Colonic mucosa (tissue), 4 donors: ENCODE measurements at regions not wholly inside any gene's neighbourhood (a gene's known extent, or its start where the extent isn't known, plus 50 kb on each side); places are given as distances from the start of the nearest gene placed in this dataset.

Source experiments
- DNase-seq: peaks from one replicate; pipeline ENCODE4 v3.0.0-alpha.2; 2020
- H3K27ac ChIP-seq: fragments of 200-600 bp; one replicate; pipeline ENCODE4 v1.8.0; 2021
- H3K27me3 ChIP-seq: fragments of 200-600 bp; one replicate; pipeline ENCODE4 v1.8.0; 2021
- H3K36me3 ChIP-seq: fragments of 200-600 bp; one replicate; pipeline ENCODE4 v1.8.0; 2021
- H3K4me1 ChIP-seq: fragments of 200-600 bp; one replicate; pipeline ENCODE4 v1.8.0; 2021; ENCODE audit warnings: mild to moderate bottlenecking
- H3K4me3 ChIP-seq: fragments of 200-600 bp; one replicate; pipeline ENCODE4 v1.8.0; 2021
- H3K9ac ChIP-seq, 2 donors: one replicate each; pipeline ENCODE4 v1.7.0; 2013; ENCODE audit warnings: control low read depth in 2 of 2, low read depth in 2 of 2, low read length in 2 of 2
- H3K9me3 ChIP-seq: fragments of 200-600 bp; one replicate; pipeline ENCODE4 v1.8.0; 2021
- CTCF ChIP-seq: fragments of 200-600 bp; IDR thresholded peaks from one replicate; pipeline ENCODE4 v1.8.0; 2022; ENCODE audit warnings: antibody characterized with exemption, mild to moderate bottlenecking
- intact Hi-C: fragments of 100-400 bp; cut with DNase I; formaldehyde crosslinking; loops from one replicate; pipeline ENCODE4 v1.14.1; 2022
- donor health status: healthy.
- donor health status: DM: no; HTN: no; CAD: no.
- donor health status: DM: no; HTN: no; CAD: no.

GRCh38 chr10:62688971-62689700 lies 115.4 kb upstream of the ADO start:
- H3K27ac ChIP-seq = no peak overlapping the region
- H3K27me3 ChIP-seq = no peaks in the 10 kb centered on the region
- DNase-seq = no peak
- intact Hi-C loops = no loop called here
- no peak for TF ChIP-seq CTCF
- H3K9me3 ChIP-seq = no peaks in the 10 kb centered on the region
- no peaks in the 10 kb centered on the region for H3K36me3 ChIP-seq
- H3K9ac ChIP-seq = no peak overlapping the region
- H3K4me1 ChIP-seq = no peaks in the 10 kb centered on the region
- H3K4me3 ChIP-seq = no peak overlapping the region

- Histone ChIP-seq H3K4me1 (no peaks in the 10 kb centered on the region), H3K9me3 (no peaks in the 10 kb centered on the region), H3K4me3 (no peak overlapping the region), H3K9ac (no peak overlapping the region), H3K27ac (no peak overlapping the region), H3K27me3 (no peaks in the 10 kb centered on the region), H3K36me3 (no peaks in the 10 kb centered on the region)
- TF ChIP-seq CTCF = no peak
- no peak for DNase-seq
- intact Hi-C loops = no loop called here
These were observed 114.8 kb upstream of the ADO start for GRCh38 chr10:62689712-62690111.

GRCh38 chr10:62690703-62691102 lies 113.8 kb upstream of the ADO start:
- no peak overlapping the region for H3K27ac ChIP-seq
- H3K9ac ChIP-seq = no peak overlapping the region
- no peaks in the 10 kb centered on the region for H3K9me3 ChIP-seq
- intact Hi-C loops = no loop called here
- no peak for DNase-seq
- H3K36me3 ChIP-seq = no peaks in the 10 kb centered on the region
- no peaks in the 10 kb centered on the region for H3K27me3 ChIP-seq
- no peaks in the 10 kb centered on the region for H3K4me1 ChIP-seq
- H3K4me3 ChIP-seq = no peak overlapping the region
- no peak for TF ChIP-seq CTCF

- Histone ChIP-seq H3K36me3 (no peaks in the 10 kb centered on the region), H3K4me3 (no peak overlapping the region), H3K9ac (no peak overlapping the region), H3K27me3 (no peaks in the 10 kb centered on the region), H3K9me3 (no peaks in the 10 kb centered on the region), H3K27ac (no peak overlapping the region), H3K4me1 (no peaks in the 10 kb centered on the region)
- intact Hi-C loops = no loop called here
- no peak for DNase-seq
- no peak for TF ChIP-seq CTCF
These were observed 113.2 kb upstream of the ADO start for GRCh38 chr10:62691336-62691735.

GRCh38 chr10:62692085-62692484 lies 112.4 kb upstream of the ADO start:
- TF ChIP-seq CTCF = no peak
- H3K36me3 ChIP-seq = no peaks in the 10 kb centered on the region
- intact Hi-C loops = no loop called here
- no peak overlapping the region for H3K27ac ChIP-seq
- no peaks in the 10 kb centered on the region for H3K9me3 ChIP-seq
- H3K27me3 ChIP-seq = no peaks in the 10 kb centered on the region
- H3K9ac ChIP-seq = no peak overlapping the region
- no peak overlapping the region for H3K4me3 ChIP-seq
- no peaks in the 10 kb centered on the region for H3K4me1 ChIP-seq
- DNase-seq = no peak
